Heart right ventricle (tissue), 16 donors: ENCODE measurements at regions not wholly inside any gene's neighbourhood (a gene's known extent, or its start where the extent isn't known, plus 50 kb on each side); places are given as distances from the start of the nearest gene placed in this dataset.
A peak's percentile ranks its signal among the peaks of the same experiment; 100 is the strongest.

Experiments used
- ATAC-seq, 8 donors: fragments of 200-7000 bp; cut with Tn5 transposase; one replicate each; pipeline ENCODE4 v1.9.1; 2020; ENCODE audit warnings: mild to moderate bottlenecking in 8 of 8, moderate library complexity in 8 of 8, moderate number of reproducible peaks in 1 of 8
- DNase-seq, 2 donors: peaks; one replicate each; pipeline ENCODE4 v3.0.0-alpha.2; 2020
- H3K27ac ChIP-seq, 10 donors: fragments of 200-600 bp; sonication (generic) in 2 of 10; one replicate each; pipeline versions ENCODE4 v1.5.0 to v1.8.0; 2020 to 2022; ENCODE audit warnings: mild to moderate bottlenecking in 3 of 10
- H3K27me3 ChIP-seq, 7 donors: fragments of 200-600 bp; one replicate each; pipeline ENCODE4 v1.8.0; 2021 to 2022; ENCODE audit warnings: mild to moderate bottlenecking in 2 of 7
- H3K36me3 ChIP-seq, 9 donors: fragments of 200-600 bp; sonication (generic) in 1 of 9; one replicate each; pipeline versions ENCODE4 v1.5.0 to v1.8.0; 2020 to 2022; ENCODE audit warnings: mild to moderate bottlenecking in 2 of 9
- H3K4me1 ChIP-seq, 9 donors: fragments of 200-600 bp; sonication (generic) in 1 of 9; one replicate each; pipeline versions ENCODE4 v1.5.0 to v1.8.0; 2020 to 2022; ENCODE audit warnings: mild to moderate bottlenecking in 4 of 9
- H3K4me3 ChIP-seq, 10 donors: fragments of 200-600 bp; sonication (generic) in 2 of 10; one replicate each; pipeline versions ENCODE4 v1.5.0 to v1.8.0; 2020 to 2022; ENCODE audit warnings: mild to moderate bottlenecking in 7 of 10, moderate library complexity in 2 of 10
- H3K9me3 ChIP-seq, 11 donors: fragments of 200-600 bp in 10 of 11; sonication (generic) in 2 of 11; one replicate each; pipeline versions ENCODE4 v1.5.0 to v1.8.0; 2013 to 2022; ENCODE audit warnings: mild to moderate bottlenecking in 2 of 11, control low read depth in 1 of 11, moderate library complexity in 1 of 11
- WGBS, 2 donors: extraction: QIAGEN DNeasy Blood & Tissue Kit; methylation state at CpG; one replicate each; pipeline ENCODE4 v1.1.7; 2013; ENCODE audit warnings: inconsistent platforms in 1 of 2; 5-methylcytosine and 5-hydroxymethylcytosine counted together
- intact Hi-C, 10 donors: fragments of 100-400 bp; cut with DNase I; formaldehyde crosslinking; loops; one replicate each; pipeline versions ENCODE4 v1.11.1 to v1.14.2; 2022
- TF ChIP-seq, protein P1 (sequence below), 9 donors: fragments of 200-600 bp; sonication (generic) in 2 of 9; IDR thresholded peaks; one replicate each; pipeline versions ENCODE4 v1.5.0 to v1.8.0; 2021 to 2022; ENCODE audit warnings: antibody characterized with exemption in 9 of 9, mild to moderate bottlenecking in 5 of 9, moderate library complexity in 1 of 9
- donor health status: Arrhythmogenic right ventricular cardiomyopathy.
- donor health status: ischemic (EF 13 %, LVEDD 7.1; RV severe dilation, severe dysfunction).
- donor health status: healthy with polysubstance abuse.
- donor health status: DM: no; HTN: yes; CAD: no.
- donor health status: DM: no; HTN: no; CAD: no.
- donor health status: ischemic (EF 25% LVEDD 6.9; RV normal size, moderate dysfunction).
- donor health status: ischemic (EF 25% LVEDD 5.7; RV mildly dilated, moderate dysfunction).
- donor health status: healthy.
- donor health status: DM: yes; HTN: yes; CAD: no.
- donor health status: Ischemic cardiomyopathy.
- donor health status: ischemic (EF 35%, LVEDD 5.7; RV mildly dilated, moderate dysfunction).
- donor health status: nonischemic (EF 11% LVEDD 7.7; RV severe dilation, severe dysfunction).
- donor health status: DM: yes; HTN: yes; CAD: no.
- donor health status: PGD.
- donor health status: ischemic (EF 29% LVEDD 5.4; RV normal size, mild dysfunction).
- donor health status: nonischemic (EF 23%, LVEDD 6.1; RV moderate dilation, normal function).

GRCh38 chr13:27858046-27858445, 61.8 kb upstream of the PDX1 start:
- no peak overlapping the region for H3K27ac ChIP-seq
- H3K4me1 ChIP-seq: peaks cover 0 to 6% (median 0%) of the 10 kb centered on the region in 9 donors
- H3K4me3 ChIP-seq: no peak overlapping the region
- intact Hi-C loops: no loop called here
- DNase-seq (no peak), ATAC-seq (no peak)
- H3K9me3 ChIP-seq: no peaks in the 10 kb centered on the region
- H3K36me3 ChIP-seq: no peaks in the 10 kb centered on the region
- whole genome bisulfite sequencing, 2 donors: 74 to 78% methylated on average over 5 of the region's 5 CpGs
- H3K27me3 ChIP-seq: peaks cover 2 to 65% (median 43%) of the 10 kb centered on the region in 7 donors
- TF ChIP-seq, protein P1, sequence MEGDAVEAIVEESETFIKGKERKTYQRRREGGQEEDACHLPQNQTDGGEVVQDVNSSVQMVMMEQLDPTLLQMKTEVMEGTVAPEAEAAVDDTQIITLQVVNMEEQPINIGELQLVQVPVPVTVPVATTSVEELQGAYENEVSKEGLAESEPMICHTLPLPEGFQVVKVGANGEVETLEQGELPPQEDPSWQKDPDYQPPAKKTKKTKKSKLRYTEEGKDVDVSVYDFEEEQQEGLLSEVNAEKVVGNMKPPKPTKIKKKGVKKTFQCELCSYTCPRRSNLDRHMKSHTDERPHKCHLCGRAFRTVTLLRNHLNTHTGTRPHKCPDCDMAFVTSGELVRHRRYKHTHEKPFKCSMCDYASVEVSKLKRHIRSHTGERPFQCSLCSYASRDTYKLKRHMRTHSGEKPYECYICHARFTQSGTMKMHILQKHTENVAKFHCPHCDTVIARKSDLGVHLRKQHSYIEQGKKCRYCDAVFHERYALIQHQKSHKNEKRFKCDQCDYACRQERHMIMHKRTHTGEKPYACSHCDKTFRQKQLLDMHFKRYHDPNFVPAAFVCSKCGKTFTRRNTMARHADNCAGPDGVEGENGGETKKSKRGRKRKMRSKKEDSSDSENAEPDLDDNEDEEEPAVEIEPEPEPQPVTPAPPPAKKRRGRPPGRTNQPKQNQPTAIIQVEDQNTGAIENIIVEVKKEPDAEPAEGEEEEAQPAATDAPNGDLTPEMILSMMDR (IDR thresholded peaks at IDR 0.05): no peak

DNA sequence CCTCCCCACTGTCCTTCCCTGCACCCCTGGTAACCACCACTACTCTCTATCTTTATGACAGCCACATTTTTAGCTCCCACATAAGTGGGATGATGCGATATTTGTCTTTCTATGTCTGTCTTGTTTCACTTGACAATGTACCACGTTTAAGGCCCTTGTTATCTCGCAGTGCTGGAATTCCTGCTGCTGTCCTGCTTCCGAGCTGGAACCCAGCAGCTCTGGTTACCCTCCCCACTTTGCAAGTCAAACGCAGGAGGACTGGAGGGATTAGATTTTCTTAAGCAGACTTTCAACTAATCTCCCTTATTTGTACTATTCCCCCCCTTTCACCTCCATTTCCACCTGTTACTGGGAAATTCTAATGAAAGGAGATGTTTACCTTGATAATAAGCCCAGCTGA, 59.1 kb upstream of the PDX1 start:
- H3K27me3 ChIP-seq: peaks cover 5 to 77% (median 44%) of the 10 kb centered on the region in 7 donors
- H3K9me3 ChIP-seq: no peaks in the 10 kb centered on the region
- TF ChIP-seq, protein P1 (IDR thresholded peaks at IDR 0.05): no peak
- no peak overlapping the region for H3K27ac ChIP-seq
- ATAC-seq: peak in 2 of 8 donors; percentile 34 to 41
- WGBS, 2 donors: 2 to 3% methylated on average over 5 of the region's 5 CpGs
- intact Hi-C loops: no loop called here
- no peaks in the 10 kb centered on the region for H3K36me3 ChIP-seq
- H3K4me1 ChIP-seq: peaks cover 0 to 6% (median 0%) of the 10 kb centered on the region in 9 donors
- H3K4me3 ChIP-seq: no peak overlapping the region
- DNase-seq: no peak

- TF ChIP-seq, protein P1 (IDR thresholded peaks at IDR 0.05): no peak
- no peaks in the 10 kb centered on the region for H3K9me3 ChIP-seq
- intact Hi-C loops: no loop called here
- no peaks in the 10 kb centered on the region for H3K36me3 ChIP-seq
- H3K27me3 ChIP-seq: peaks cover 5 to 78% (median 46%) of the 10 kb centered on the region in 7 donors
- H3K27ac ChIP-seq: no peak overlapping the region
- WGBS, 2 donors: 53 to 59% methylated on average over 5 of the region's 5 CpGs
- no peak overlapping the region for H3K4me3 ChIP-seq
- DNase-seq: no peak
- peaks cover 0 to 6% (median 0%) of the 10 kb centered on the region in 9 donors for H3K4me1 ChIP-seq
- ATAC-seq: no peak
These were observed 58.6 kb upstream of the PDX1 start for GRCh38 chr13:27861165-27861564.

- intact Hi-C loops: no loop called here
- Histone ChIP-seq H3K4me1 (no peaks in the 10 kb centered on the region), H3K27me3 (peaks cover 0 to 84% (median 49%) of the 10 kb centered on the region in 7 donors), H3K4me3 (no peak overlapping the region), H3K9me3 (no peaks in the 10 kb centered on the region), H3K36me3 (no peaks in the 10 kb centered on the region), H3K27ac (no peak overlapping the region)
- TF ChIP-seq, protein P1 (IDR thresholded peaks at IDR 0.05): peak in 7 of 9 donors; percentile 29 to 52 (median 39)
- DNase-seq (no peak), ATAC-seq (no peak)
- 28 to 39% methylated on average over 9 of the region's 9 CpGs for WGBS, 2 donors
These were observed 51.0 kb upstream of the PDX1 start for GRCh38 chr13:27868641-27869435.
